Embryonic facial prominence (tissue), 1 donor: ENCODE measurements at regions not wholly inside any gene's neighbourhood (a gene's known extent, or its start where the extent isn't known, plus 50 kb on each side); places are given as distances from the start of the nearest gene placed in this dataset.
"Not testable (repeated sequence)": the region's sequence is repeated elsewhere in the genome, so short reads cannot be mapped to it uniquely, and the experiment has no call there.

Source experiments
- DNase-seq: peaks from one replicate; pipeline ENCODE4 v3.0.0-alpha.2; 2016; ENCODE audit errors: extremely low spot score

DNA sequence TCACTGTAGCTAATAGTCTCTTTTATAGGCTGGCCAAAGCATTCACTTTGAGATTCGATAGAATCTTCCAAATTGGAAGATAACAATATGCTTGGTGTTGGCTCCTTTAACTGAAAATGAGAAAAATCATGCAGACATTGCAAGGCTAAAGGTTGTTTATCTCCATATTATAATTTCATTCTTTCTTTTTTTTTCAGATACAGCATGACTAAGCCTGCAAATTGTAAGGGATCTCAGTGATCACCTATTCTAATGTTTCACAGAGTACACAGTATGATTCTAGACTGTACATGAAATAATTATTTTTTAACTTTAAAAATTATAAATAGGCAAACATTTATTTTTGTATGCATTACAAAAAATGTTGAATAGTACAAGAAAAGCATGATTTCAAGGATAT lies 451.7 kb upstream of the DDI1 start:
- DNase-seq, result no peak

DNA sequence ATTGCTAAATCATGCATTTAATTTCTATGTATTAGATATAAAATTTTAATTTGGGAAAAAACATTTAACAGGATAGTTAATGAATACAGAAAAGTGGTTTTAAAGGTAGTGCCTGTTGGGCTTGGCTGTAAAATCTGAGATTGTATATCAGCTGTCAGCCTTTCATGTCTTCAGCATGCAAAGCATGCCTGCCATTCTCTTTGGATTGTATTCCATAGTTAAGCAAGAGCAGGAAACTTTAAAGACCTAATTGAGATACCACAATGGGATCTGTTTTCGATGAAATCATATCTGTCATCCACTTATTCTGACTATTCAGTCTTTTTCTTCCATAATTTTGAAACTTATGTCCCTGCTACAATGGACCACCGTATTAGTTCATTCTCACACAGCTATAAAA lies 451.0 kb upstream of the DDI1 start:
- no peak for DNase-seq

DNA sequence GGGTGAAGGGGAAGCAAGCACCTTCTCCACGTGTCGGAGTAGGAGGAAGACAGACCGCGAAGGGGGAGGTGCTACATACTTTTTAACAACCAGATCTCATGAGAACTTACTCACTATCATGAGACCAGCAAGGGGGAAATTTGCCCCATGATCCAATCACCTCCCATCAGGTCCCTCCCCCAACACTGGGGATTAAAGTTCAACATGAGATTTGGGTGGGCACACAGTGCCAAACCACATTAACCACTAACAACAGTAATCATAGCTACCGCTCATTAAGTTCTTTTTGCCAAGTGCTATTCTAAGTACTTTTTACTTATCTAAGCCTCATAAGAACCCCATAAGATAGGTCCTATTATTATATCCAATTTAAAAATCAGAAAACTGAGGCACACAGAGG lies 450.5 kb upstream of the DDI1 start:
- DNase-seq, result no peak

DNA sequence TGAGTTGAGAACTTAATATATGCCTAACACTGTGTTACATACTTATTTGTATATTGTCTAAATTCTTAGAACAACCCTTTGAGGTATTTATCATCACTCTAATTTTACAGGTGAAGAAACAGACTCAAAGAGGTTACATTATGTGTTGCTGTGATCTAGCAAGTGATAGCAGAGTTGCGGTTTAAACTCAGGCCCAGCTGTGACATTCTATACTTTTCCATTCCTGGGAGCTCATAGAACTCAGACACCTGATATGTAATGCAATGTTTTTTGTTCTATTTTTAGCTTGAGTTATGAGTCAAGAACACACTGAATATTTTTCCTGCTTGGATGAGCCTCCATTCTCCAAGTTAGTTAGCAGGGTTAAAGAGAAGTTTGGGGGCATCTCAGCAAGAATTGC lies 449.7 kb upstream of the DDI1 start:
- peak; percentile 30 for DNase-seq

DNA sequence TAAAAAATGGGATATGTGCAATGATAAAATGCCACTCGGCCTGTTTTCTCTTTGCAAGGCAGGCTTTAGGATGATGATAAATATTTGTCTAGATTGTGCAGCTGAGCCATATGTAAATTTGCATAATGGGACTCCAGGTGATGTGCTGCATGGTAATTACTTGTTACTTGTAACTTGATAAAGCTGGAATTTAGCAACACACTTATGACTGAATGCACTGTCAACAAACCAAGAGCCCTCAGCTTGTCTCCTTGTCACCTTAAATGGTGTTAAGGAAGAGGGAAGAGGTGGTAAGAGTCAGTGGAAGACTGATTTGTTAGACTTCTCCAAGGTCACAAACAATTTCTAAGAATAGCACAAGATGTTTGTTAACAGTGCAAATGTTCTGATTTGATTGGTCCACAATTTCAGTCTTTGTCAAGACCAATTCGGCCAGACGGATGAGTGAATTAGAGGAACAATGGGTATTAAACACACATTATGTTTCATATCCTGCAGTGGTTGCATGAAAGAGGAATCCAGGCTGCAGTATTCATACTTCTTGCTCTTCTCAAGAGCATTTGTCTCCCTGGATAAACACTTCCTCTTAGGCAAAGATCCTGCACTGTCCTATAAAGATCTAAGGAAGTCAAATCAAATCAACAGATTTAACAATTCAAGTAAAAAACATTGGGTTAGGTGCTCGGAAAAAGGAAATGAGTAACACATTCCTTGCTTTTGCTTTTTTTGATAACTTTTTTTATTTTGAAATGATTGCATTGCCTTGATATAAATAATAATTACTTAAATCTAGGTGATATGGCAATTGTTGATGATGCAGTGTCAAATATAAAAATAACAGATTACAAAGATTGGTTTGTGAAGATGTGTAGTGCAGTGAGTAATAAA lies 448.3 kb upstream of the DDI1 start:
- no peak for DNase-seq

DNA sequence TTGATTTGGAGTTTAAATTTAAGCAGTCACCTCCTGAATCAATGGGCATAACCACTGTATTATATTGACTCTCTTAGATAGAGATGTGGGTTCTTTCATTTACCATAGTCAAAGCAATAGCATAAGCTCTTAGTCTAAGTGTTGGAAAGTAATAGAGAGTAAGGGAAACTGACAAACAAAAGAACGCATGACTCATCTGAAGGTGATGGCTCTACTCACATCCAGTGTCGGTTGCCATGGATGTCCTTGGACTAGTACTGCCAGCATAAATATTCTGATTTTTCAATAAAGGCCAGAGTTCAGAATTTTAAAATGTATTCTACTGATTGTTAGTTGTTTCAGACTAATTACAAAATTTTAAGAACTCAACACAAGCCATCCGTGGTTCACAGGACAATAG lies 444.9 kb upstream of the DDI1 start:
- DNase-seq, result no peak

DNA sequence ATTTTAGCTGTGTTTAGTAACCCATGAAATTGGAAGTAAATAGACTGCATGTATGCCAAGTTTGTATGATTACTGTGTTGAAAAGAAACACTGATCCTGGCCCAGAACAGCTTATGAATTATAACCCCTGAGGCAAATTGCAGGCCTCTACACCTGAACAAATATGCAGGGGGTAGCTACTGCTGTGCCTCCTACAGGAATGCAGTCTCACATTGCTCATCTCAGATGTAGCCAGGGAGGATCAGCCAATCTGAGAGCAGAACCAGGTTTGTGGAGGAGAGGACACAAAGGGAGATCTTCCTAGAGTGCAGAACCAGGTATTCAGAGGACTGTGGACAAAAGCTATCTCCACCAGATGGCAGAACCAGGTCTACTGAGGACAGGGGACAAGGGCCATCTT lies 442.2 kb upstream of the DDI1 start:
- no peak for DNase-seq

DNA sequence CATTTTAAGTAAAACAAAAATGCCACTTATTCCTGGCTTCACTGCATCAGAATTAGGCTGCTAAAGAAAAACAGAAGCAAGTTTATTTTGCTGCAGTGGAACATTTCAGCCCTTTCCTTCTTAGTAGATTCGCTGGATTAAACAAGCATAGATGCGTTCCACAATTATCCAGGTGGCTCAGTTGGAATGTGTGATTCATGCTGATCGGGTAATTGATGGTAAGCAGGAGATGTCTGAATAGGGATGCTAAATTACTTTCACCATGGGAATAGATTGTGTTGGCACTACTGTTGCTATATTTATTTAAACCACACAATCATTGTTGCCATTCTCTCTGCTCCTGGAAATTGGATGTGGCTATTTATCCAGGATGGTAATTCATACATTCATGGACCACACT lies 440.1 kb upstream of the DDI1 start:
- no peak for DNase-seq

DNA sequence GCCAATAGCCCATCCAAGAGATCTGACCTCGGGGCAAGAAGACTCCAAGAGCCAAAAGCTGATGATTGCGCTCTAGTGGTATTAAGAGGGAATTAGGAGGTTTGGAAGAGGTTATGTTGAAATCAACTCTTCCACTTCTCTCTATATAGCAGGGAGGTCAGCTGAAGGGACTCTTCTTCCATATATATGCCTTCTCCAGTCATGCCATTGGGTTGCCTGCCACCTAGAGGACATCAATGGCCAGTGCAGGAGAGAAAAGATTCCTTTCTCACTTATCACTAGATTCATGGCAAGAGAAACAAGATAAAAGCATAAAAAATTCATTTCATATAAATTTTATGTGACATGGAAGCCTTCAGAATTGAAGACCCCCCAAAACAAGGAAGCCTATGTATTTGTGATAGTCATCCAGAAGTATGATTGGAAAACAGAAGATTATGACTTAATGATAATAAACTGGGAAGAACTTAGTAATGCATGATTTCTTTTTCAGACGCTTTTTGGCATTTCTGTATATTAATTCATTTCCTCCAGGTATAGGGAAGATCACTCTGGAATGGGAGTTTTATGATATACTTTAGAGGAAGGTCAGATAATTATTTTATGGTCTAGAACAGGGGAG lies 435.1 kb upstream of the DDI1 start:
- DNase-seq, result no peak

DNA sequence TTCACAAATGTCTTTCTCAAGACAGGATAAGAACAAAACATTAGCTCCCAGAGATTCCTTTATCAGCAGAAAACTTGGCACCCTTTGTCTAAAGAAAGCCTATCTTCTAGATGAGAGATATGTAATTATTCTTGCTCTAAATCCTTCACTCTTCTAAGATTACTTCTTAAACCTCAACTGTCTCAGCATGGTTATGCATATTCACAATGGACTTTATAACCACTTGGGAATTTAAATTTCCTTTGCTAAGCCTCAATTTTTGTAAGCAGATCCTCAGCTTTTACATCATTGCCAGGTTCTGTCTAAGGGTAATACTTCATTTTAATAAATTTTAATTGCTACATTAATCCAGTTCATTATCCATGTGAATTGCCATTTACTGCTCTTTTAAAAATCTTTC lies 433.6 kb upstream of the DDI1 start:
- DNase-seq, result no peak

DNA sequence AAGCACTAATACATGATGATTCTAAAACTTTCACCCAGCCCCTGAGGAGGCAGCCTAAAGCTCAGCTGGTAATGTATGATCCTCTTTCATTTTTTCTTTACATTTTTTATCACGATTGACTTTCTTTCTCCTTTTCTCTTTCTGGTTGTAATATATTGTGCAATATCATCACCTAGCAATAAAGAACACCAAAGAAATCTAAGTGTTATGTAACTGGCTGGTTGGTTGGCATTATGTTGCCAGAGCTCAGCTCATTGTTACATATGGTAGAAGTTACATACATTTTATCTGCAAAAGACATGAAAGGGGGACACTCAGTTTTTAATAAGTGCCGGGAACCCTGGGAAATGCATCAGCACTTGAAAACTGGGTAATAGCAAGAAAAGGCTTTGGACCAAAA lies 432.1 kb upstream of the DDI1 start:
- no peak for DNase-seq

DNA sequence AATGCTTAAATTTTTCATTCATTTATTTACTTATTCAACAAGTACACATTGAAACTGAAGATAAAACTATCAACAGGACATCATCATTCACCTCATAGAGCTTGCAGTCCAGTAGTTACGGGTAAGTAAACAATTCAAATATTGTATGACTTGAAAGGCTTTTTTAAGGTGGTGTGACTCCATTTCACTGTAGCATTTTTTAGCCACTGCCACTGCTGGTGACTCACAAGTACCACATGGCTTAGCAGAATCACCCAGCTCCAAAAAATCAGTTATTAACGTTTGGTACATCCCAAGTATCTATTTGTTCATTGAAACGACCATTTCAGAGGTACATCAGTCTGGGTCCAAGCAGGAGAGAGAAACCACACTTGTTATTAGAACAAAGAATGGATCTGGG lies 427.9 kb upstream of the DDI1 start:
- no peak for DNase-seq

DNA sequence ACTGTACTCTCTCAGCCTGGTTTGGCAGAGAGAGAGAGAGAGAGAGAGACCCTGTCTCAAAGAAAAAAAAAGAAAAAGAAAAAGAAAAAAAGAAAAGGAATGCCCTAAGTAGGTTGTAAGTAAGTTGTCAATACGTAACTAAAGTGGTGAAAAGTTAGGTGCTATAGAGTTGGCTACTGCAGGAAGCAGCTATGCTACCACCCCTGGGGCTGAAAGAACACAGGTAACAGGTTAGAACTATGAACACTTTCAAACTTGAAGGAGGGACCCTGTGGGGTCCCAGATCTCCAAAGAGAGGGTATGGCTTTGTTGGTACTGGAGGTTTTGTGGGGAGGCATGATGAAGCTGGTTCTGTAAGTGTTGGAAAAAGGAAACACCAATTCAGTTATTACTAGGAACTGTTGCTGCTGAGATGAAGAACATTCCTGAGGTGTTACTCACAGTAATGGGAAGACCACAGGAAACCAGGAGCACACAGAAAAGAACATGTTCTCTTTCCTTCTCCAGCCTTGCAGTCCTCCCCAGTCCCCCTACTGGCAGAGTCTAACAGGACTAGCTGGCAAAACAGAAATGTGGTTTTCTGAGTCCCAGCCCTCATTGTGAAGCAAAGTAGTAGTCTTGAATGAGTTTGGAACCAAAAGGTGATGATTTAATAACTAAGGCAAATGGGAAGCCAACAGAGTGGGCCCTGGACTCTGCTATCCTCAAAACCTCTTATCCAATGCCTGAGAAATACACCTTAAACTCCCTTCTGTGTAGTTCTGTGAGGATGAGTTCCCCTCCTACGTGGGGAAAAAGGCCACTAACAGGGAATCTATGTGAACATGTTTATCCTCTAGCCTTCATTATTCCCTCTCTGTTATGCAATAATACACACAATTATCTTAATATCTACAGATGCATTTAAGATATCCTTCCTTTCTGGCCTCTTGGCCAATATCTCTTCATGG lies 427.0 kb upstream of the DDI1 start:
- DNase-seq, result no peak

DNA sequence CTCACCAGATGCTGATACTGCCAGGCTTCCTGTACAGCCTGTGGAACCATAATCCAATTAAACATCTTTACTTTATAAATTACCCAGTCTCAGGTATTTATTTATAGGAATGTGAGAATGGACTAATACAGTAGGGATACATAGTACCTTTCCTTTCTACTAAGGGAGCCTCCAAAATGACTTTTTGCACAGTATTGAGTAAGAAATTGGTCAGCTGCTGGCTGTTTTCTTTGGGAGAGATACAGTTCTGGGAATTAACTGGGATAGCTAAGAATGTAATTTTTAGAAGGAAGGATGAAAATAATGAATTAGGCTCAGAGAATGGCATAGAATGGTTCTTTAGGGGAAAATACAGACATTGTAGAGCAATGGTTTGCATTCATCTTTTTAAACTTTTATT lies 426.0 kb upstream of the DDI1 start:
- no peak for DNase-seq

DNA sequence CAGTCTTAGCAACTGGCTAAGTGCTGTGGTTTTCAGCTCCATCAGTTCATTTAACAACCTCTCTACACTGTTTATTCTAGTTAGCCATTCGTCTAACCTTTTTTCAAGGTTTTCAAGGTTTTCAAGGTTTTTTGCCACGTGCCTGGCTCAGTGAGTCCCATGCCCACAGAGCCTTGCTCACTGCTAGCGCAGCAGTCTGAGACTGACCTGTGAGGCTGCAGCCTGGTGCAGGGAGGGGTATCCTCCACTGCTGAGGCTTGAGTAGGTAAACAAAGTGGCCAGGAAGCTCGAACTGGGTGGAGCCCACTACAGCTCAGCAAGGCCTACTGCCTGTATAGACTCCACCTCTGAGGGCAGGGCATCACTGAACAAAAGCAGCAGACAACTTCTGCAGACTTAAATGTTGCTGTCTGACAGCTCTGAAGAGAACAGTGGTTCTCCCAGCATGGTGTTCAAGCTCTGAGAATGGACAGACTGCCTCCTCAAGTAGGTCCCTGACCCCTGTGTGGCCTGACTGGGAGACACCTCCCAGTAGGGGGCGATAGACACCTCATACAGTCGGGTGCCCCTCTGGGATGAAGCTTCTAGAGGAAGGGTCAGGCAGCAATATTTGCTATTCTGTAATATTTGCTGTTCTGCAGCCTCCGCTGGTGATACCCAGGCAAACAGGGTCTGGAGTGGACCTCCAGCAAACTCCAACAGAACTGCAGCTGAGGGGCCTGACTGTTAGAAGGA lies 424.7 kb upstream of the DDI1 start:
- DNase-seq, result not testable (repeated sequence)

DNA sequence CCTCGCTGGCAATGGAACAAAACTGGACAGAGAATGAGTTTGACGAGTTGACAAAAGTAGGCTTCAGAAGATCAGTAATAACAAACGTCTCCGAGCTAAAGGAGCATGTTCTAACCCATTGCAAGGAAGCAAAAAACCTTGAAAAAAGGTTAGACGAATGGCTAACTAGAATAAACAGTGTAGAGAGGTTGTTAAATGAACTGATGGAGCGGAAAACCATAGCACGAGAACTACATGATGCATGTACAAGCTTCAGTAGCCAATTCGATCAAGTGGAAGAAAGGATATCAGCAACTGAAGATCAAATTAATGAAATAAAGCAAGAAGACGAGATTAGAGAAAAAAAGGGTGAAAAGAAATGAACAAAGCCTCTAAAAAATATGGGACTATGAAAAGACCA lies 424.0 kb upstream of the DDI1 start:
- not testable (repeated sequence) for DNase-seq

DNA sequence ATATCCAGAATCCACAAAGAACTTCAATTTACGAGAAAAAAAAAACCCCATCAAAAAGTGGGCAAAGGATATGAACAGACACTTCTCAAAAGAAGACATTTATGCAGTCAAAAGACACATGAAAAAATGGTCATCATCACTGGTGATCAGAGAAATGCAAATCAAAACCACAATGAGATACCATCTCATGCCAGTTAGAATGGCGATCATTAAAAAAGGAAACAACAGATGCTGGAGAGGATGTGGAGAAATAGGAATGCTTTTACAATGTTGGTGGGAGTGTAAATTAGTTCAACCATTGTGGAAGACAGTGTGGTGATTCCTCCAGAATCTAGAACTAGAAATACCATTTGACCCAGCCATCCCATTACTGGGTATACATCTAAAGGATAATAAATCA lies 419.9 kb upstream of the DDI1 start:
- not testable (repeated sequence) for DNase-seq

DNA sequence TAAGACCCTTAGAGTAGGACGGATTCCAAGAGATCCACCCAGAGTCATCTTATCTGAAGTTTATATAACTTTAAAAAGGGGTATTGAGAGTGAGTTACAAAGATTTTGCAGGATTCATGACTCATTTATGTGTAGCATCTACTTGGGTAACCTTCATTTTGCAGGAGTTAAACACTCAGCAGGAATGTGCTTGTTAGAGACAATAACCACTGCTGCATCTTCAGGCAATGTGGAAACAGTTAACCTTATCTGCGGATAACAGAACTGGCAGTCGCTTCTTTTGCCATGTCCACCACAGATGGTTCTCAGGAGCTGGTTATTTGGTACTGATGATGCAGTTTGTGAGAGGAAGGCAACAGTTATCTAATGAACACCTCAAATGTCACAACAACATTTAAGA lies 417.9 kb upstream of the DDI1 start:
- no peak for DNase-seq

DNA sequence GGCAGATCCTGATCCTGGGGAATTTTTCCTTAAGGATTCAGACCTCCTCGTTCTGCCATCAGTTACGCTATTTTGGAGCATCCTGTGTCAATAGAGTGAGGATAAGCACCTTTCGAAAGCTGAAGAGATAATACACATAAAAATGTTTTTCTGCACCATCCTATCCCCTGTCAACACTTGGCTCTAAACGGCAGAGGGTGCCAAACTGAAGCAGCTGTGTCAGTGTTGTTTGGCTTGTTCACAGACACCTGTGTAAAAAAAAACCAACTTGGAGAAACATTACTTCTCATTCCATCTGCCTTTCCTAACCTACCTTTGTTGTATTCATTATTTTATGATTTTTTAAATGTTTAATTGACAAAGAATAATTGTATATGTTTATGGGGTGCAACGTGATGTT lies 417.0 kb upstream of the DDI1 start:
- no peak for DNase-seq

DNA sequence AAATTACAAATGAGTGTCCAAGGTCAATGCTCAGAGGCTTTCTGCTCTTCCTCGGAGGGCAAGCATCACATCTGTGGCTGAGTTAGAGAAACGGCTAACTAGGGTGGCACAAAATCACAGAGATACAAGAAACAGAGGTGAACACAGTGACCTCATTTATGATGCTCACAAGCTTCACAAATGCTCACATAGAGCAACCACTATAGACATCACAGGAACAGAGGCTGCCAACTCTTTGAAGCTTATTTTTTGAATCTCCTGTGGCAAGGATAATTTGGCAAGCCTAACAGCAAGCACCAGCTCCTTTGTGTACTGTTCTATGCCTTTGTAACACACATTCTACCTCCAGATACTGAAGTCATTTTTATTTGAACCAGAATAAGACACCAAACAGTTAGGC lies 416.5 kb upstream of the DDI1 start:
- no peak for DNase-seq

DNA sequence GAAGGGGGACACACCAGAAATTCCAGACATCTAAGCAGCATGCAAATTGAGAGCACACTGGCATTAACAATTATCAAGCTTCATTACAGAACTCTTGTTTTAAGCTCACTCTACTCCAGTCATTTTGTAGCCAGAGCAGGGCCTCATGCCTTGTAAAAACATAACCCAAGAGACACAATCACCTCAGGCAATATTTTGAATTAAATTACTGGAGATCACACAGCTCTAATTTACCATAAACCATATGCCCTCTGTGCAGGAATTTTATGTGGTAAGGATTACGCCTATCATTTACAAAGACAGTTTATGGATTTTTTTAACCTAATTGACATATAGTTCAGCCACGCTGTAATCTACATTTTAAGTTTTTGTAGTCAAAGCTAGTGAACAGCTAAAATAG lies 414.1 kb upstream of the DDI1 start:
- no peak for DNase-seq

DNA sequence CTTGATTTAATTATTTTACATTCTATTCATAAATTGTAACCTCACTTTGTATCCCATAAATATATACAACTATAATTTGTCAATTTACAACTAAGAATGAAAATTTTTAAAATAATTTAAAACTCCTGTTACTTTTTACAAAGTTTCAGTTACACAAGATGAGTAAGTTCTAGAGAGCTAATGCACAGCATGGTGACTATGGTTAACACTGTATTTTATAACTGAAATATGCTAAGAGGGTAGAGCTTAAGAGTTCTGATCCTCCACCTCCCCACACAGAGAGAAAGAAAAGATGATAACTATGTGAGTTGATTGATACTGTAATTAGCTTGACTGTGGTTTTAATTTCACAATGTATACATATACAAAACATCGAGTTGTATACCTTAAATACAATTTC lies 412.5 kb upstream of the DDI1 start:
- DNase-seq, result no peak
